ENCODE measurements at regions not wholly inside any gene's neighbourhood (a gene's known extent, or its start where the extent isn't known, plus 50 kb on each side); places are given as distances from the start of the nearest gene placed in this dataset.

DNA sequence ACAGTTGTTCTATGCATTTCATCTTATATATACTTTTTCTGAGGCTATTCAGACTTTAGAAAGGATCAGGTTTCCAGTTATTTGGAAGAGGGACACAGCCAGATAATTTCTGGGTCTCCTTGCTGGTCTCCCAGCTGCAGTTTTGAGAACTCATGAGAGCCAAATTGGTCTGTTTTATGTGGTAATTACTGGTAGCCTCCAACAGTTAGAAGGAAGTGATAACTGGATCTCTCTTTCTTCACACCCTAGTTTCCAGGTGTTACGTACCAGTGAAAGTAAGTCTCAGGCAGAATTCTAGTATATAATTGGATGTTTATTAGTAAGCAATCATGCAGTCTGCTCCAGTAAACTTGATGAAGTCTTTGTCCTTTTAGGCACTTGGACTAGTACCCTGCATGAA, 63.2 kb upstream of the RPS23 start:
- Histone ChIP-seq H3K9me3 (no peaks in the 10 kb centered on the region), H3K4me1 (peaks cover 0 to 21% (median 0%) of the 10 kb centered on the region in 6 donors), H3K36me3 (no peaks in the 10 kb centered on the region), H3K27me3 (replicated peaks in 1 of 7) (no peaks in the 10 kb centered on the region), H3K27ac (no peak overlapping the region), H3K4me3 (no peak overlapping the region)
- intact Hi-C loops (cut with DNase I; ENCODE audit: low total_unique reads): no loop called here
- DNase-seq: no peak
- TF ChIP-seq POLR2A (IDR thresholded peaks at IDR 0.05) (no peak), POLR2AphosphoS5 (IDR thresholded peaks at IDR 0.05) (no peak), CTCF (IDR thresholded peaks at IDR 0.05 in 8 of 11, conservative IDR thresholded peaks at IDR 0.05 in 3 of 11) (no peak)
- 42 to 76% (median 64%) methylated on average over 1 of the region's 1 CpG for WGBS, 5 donors

GRCh38 chr5:82340799-82341198, 62.6 kb upstream of the RPS23 start:
- Histone ChIP-seq H3K36me3 (no peaks in the 10 kb centered on the region), H3K4me1 (peaks cover 0 to 21% (median 0%) of the 10 kb centered on the region in 6 donors), H3K27ac (no peak overlapping the region), H3K4me3 (no peak overlapping the region), H3K27me3 (replicated peaks in 1 of 7) (no peaks in the 10 kb centered on the region), H3K9me3 (no peaks in the 10 kb centered on the region)
- DNase-seq: no peak
- TF ChIP-seq POLR2AphosphoS5 (IDR thresholded peaks at IDR 0.05): no peak
- no peak for TF ChIP-seq CTCF (IDR thresholded peaks at IDR 0.05 in 8 of 11, conservative IDR thresholded peaks at IDR 0.05 in 3 of 11)
- TF ChIP-seq POLR2A (IDR thresholded peaks at IDR 0.05): no peak
- intact Hi-C loops (cut with DNase I; ENCODE audit: low total_unique reads): no loop called here
- WGBS, 5 donors: 91 to 95% (median 93%) methylated on average over 5 of the region's 5 CpGs

DNA sequence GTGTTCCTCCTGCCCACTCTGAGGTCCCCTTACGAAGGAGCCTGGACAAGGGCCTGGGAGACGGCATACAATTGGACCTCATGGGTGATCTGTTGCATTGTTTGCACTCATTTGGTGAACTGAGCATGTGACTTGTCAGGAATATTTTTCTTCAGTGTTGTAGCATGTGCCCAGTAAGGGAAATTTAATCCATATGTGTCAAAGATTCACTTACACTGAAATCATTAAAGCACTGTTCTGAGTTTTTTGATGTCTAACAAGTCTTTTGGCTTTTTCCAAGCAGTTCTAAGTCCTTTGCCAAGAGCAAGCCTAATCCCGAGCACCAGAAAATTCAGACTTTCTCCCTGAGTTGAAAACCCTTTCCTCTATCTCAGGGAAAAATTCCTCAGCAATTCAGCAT, 61.6 kb upstream of the RPS23 start:
- Histone ChIP-seq H3K4me1 (peaks cover 0 to 11% (median 0%) of the 10 kb centered on the region in 6 donors), H3K27me3 (replicated peaks in 1 of 7) (no peaks in the 10 kb centered on the region), H3K36me3 (no peaks in the 10 kb centered on the region), H3K4me3 (no peak overlapping the region), H3K27ac (no peak overlapping the region), H3K9me3 (no peaks in the 10 kb centered on the region)
- WGBS, 5 donors: 82 to 100% (median 97%) methylated on average over 3 of the region's 3 CpGs
- no peak for DNase-seq
- intact Hi-C loops (cut with DNase I; ENCODE audit: low total_unique reads): no loop called here
- no peak for TF ChIP-seq CTCF (IDR thresholded peaks at IDR 0.05 in 8 of 11, conservative IDR thresholded peaks at IDR 0.05 in 3 of 11)
- no peak for TF ChIP-seq POLR2AphosphoS5 (IDR thresholded peaks at IDR 0.05)
- TF ChIP-seq POLR2A (IDR thresholded peaks at IDR 0.05): no peak

DNA sequence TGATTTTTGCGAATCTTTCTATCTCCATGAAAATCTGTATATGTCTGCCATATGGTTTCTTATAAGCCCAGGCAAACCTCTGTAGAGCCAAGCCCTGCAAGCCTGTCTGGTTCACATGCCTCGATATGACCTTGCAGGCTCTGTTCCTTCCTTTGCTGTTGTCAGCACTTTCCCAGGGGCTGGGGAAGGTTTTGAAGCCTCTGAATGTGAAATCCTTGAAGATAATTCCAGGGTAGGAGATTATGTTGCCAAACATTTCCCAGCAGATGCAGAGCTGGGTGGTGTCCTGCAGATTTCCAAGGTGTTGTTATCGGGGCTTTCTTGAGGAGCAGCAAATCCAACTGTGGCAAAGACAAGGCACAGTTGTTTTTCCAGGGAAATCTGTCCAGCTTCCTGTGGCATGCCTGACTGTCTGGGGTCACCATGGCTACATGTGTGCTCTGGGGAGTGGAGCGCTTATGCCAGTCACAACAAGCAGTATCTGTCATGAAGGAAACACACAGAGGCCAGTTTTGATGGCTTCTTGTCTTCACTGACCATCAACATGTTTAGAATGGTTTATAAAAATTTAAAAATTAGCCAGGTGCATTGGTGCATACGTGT, 60.7 kb upstream of the RPS23 start:
- Histone ChIP-seq H3K4me1 (peaks cover 0 to 9% (median 0%) of the 10 kb centered on the region in 6 donors), H3K9me3 (no peaks in the 10 kb centered on the region), H3K27me3 (replicated peaks in 1 of 7) (no peaks in the 10 kb centered on the region), H3K4me3 (no peak overlapping the region), H3K36me3 (no peaks in the 10 kb centered on the region), H3K27ac (no peak overlapping the region)
- intact Hi-C loops (cut with DNase I; ENCODE audit: low total_unique reads): no loop called here
- no peak for DNase-seq
- whole genome bisulfite sequencing, 5 donors: 71 to 91% (median 83%) methylated on average over 5 of the region's 5 CpGs
- TF ChIP-seq POLR2AphosphoS5 (IDR thresholded peaks at IDR 0.05) (no peak), POLR2A (IDR thresholded peaks at IDR 0.05) (no peak), CTCF (IDR thresholded peaks at IDR 0.05 in 8 of 11, conservative IDR thresholded peaks at IDR 0.05 in 3 of 11) (no peak)
